Cardiac muscle cell (in vitro differentiated cells and primary cell): ENCODE measurements at regions not wholly inside any gene's neighbourhood (a gene's known extent, or its start where the extent isn't known, plus 50 kb on each side); places are given as distances from the start of the nearest gene placed in this dataset.

Experiments used
- DNase-seq, 2 donors: peaks; one replicate each; pipeline versions ENCODE4 v3.0.0 to v3.0.0-alpha.2; 2010 to 2017; ENCODE audit warnings: low read depth in 1 of 2, low spot score in 1 of 2
- H3K27ac ChIP-seq: fragments of 200-600 bp; sonication (generic); 2 replicates; pipeline ENCODE4 v1.5.1; 2016
- H3K27me3 ChIP-seq: fragments of 200-600 bp; sonication (generic); 2 replicates; pipeline ENCODE4 v1.6.0; 2016; ENCODE audit warnings: control low read depth
- H3K36me3 ChIP-seq: fragments of 200-600 bp; sonication (generic); 2 replicates; pipeline ENCODE4 v1.5.1; 2016; ENCODE audit warnings: control low read depth
- H3K4me1 ChIP-seq: fragments of 200-600 bp; sonication (generic); 2 replicates; pipeline ENCODE4 v1.8.1; 2017; ENCODE audit warnings: low read depth, mild to moderate bottlenecking, mixed run types
- H3K4me3 ChIP-seq: fragments of 200-600 bp; sonication (generic); 2 replicates; pipeline ENCODE4 v1.5.1; 2016; ENCODE audit warnings: mild to moderate bottlenecking
- H3K9me3 ChIP-seq: fragments of 200-600 bp; sonication (generic); 2 replicates; pipeline ENCODE4 v1.5.1; 2017; ENCODE audit warnings: low read depth, mild to moderate bottlenecking, control low read depth
- TF ChIP-seq, protein P1 (sequence below): IDR thresholded peaks from 2 replicates; pipeline ENCODE4 v1.5.1; 2012; ENCODE audit warnings: low read depth, mild to moderate bottlenecking, low read length

DNA sequence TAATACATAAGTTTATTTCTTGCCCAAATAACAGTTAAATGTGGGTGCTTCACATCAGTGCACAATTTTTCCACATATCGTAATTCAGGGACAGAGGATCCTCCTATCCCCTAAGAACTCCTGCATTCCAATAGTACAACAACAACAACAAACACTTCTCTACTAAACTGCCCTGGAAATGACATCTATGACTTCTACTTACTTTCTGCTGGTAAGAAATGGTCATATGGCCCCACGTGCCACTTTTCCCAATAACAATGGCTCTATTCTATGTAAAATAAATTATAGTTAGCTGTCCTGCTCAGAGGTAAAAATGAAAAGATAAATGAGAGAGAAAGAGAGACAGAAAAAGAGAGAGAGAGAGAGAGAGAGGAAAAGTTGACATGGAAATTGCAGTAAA lies 308.5 kb downstream of the ATXN7L3B start:
- Histone ChIP-seq H3K27me3 (no peaks in the 10 kb centered on the region), H3K4me3 (no peak overlapping the region), H3K27ac (no peak overlapping the region), H3K9me3 (no peaks in the 10 kb centered on the region), H3K36me3 (no peaks in the 10 kb centered on the region), H3K4me1 (no peaks in the 10 kb centered on the region)
- DNase-seq = no peak
- TF ChIP-seq, protein P1, sequence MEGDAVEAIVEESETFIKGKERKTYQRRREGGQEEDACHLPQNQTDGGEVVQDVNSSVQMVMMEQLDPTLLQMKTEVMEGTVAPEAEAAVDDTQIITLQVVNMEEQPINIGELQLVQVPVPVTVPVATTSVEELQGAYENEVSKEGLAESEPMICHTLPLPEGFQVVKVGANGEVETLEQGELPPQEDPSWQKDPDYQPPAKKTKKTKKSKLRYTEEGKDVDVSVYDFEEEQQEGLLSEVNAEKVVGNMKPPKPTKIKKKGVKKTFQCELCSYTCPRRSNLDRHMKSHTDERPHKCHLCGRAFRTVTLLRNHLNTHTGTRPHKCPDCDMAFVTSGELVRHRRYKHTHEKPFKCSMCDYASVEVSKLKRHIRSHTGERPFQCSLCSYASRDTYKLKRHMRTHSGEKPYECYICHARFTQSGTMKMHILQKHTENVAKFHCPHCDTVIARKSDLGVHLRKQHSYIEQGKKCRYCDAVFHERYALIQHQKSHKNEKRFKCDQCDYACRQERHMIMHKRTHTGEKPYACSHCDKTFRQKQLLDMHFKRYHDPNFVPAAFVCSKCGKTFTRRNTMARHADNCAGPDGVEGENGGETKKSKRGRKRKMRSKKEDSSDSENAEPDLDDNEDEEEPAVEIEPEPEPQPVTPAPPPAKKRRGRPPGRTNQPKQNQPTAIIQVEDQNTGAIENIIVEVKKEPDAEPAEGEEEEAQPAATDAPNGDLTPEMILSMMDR = no peak

DNA sequence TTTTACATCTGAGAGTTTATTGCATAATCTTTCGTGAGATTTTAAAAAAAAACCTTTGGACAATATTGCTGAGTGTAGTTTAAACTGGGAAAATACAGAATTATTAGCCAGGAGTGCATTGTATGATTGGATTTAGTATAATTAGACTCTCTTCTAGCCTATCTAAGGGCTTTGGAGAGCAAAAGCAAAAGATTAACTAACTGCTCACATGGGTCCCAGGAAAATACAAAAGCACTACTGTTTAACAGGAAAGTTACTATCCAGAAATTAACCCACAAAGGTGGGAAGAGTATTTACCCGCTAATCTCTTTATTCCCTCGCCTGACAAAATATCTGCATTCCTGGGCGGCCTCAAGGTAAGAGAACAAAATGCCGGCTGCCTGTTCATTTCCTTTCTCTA lies 309.5 kb downstream of the ATXN7L3B start:
- no peaks in the 10 kb centered on the region for H3K9me3 ChIP-seq
- TF ChIP-seq, protein P1 = no peak
- H3K4me3 ChIP-seq = no peak overlapping the region
- no peaks in the 10 kb centered on the region for H3K4me1 ChIP-seq
- H3K27me3 ChIP-seq = no peaks in the 10 kb centered on the region
- no peak for DNase-seq
- no peaks in the 10 kb centered on the region for H3K36me3 ChIP-seq
- no peak overlapping the region for H3K27ac ChIP-seq

DNA sequence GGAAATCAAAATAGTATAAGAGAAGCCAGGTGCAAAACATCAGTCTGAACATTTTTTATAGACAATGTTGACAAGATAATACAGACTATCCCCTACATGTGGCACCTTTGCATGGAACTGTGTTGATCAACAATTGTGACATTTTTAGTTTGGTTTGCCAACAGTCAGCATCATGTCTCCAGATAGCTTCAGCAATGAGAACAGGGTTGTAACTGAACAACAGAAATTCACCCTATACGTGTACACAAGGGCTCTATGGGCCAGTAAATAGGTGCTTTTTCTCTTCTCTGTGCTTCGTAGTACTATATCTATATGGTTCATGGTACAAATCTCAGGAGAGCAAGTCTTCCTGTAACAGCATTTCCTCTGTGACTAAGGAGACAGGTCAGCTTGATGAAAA lies 310.4 kb downstream of the ATXN7L3B start:
- no peak overlapping the region for H3K27ac ChIP-seq
- no peaks in the 10 kb centered on the region for H3K4me1 ChIP-seq
- no peaks in the 10 kb centered on the region for H3K9me3 ChIP-seq
- no peaks in the 10 kb centered on the region for H3K27me3 ChIP-seq
- no peak overlapping the region for H3K4me3 ChIP-seq
- DNase-seq = no peak
- no peaks in the 10 kb centered on the region for H3K36me3 ChIP-seq
- TF ChIP-seq, protein P1 = no peak

DNA sequence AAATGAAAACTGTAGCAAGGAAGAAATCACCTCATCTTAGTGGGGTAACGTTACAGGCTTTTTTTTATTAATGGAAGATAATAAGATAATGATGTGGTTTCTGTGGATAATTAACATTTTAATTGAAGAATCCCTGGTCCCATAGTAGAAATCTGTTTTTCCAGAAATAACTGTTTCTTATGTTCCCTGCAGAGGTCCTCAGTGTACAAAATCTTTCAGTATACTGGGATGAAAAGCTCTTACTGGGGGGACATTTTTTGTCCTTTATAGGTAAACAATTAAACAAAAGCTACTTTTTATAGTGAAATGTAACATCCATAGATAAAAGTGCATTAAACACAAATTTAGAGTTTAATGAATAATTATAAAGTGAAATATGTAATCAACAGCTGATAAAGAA lies 312.2 kb downstream of the ATXN7L3B start:
- DNase-seq = no peak
- no peaks in the 10 kb centered on the region for H3K27me3 ChIP-seq
- TF ChIP-seq, protein P1 = no peak
- no peaks in the 10 kb centered on the region for H3K4me1 ChIP-seq
- H3K36me3 ChIP-seq = no peaks in the 10 kb centered on the region
- no peaks in the 10 kb centered on the region for H3K9me3 ChIP-seq
- no peak overlapping the region for H3K27ac ChIP-seq
- H3K4me3 ChIP-seq = no peak overlapping the region

DNA sequence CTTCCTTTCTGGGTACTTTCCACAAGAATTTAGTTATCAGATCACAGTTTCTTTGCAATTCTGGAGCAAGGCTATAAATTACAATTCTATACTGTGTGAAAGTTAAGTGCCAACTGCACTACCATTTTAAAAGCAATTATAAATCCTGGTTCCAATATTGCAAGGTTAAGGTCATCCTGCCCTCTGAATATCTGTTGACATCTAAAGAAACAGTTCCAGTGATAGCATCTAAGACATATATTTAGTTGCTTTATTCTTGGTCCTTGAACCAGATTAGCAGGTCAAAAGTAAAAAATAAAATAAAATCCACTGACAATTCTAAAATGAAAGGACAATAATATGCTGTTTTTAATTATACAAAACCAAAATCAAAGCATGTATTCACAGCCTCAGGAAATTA lies 334.2 kb downstream of the ATXN7L3B start:
- Histone ChIP-seq H3K27me3 (no peaks in the 10 kb centered on the region), H3K36me3 (no peaks in the 10 kb centered on the region), H3K4me1 (no peaks in the 10 kb centered on the region), H3K27ac (no peak overlapping the region), H3K4me3 (no peak overlapping the region), H3K9me3 (no peaks in the 10 kb centered on the region)
- TF ChIP-seq, protein P1 = no peak
- DNase-seq = no peak

DNA sequence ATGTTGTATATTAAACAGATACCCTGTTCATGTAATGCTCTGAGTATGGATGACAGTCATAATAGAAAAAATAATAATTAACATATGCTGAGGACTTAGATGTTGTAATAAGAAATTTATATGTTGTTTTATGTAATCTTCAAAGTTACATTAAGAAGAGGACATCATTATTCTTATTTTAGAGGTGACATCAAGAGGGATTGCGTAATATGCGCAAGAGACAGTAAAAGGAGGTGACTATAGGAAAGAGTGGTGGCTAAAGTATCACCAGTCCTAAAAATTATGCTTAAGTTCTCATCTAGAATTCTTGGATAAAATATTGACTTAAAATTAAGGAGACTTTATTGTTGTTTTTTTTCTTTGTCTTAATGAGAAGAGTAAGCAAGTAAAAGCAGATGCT lies 323.9 kb downstream of the KCNC2 start:
- DNase-seq = no peak
- TF ChIP-seq, protein P1 = no peak

More for the DNA sequence above, 323.9 kb downstream of the KCNC2 start:
- no peaks in the 10 kb centered on the region for H3K9me3 ChIP-seq
- peaks cover 5% of the 10 kb centered on the region for H3K4me1 ChIP-seq
- H3K27me3 ChIP-seq = no peaks in the 10 kb centered on the region
- no peaks in the 10 kb centered on the region for H3K36me3 ChIP-seq
- no peak overlapping the region for H3K27ac ChIP-seq
- no peak overlapping the region for H3K4me3 ChIP-seq
